ENCODE measurements at regions not wholly inside any gene's neighbourhood (a gene's known extent, or its start where the extent isn't known, plus 50 kb on each side); places are given as distances from the start of the nearest gene placed in this dataset.

DNA sequence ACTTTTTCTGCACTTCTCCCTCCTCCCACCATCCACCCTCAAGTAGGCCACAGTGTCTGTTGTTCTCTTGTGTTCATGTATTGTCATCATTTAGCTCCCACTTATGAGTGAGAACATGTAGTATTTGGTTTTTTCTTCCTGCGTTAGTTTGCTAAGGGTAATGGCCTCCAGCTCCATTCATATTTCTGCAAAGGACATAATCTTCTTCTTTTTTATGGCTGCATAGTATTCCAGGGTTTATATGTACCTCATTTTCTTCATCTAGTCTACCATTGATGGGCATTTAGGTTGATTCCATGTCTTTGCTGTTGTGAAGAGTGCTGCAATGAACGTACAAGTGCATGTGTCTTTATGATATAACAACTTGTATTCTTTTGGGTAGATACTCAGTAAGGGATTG, 230.4 kb downstream of the ARL4A start:
- 93% methylated on average over 2 of the region's 2 CpGs for WGBS
- Histone ChIP-seq H3K4me1 (ENCODE audit: control insufficient read depth in 4 of 4, insufficient read depth in 4 of 4, low read length in 3 of 4) (no peaks in the 10 kb centered on the region), H3K27me3 (ENCODE audit: control insufficient read depth in 4 of 4, insufficient read depth in 4 of 4, low read length in 3 of 4) (no peaks in the 10 kb centered on the region), H3K36me3 (ENCODE audit: control insufficient read depth in 4 of 4, insufficient read depth in 3 of 4, low read depth in 1 of 4, low read length in 3 of 4) (no peaks in the 10 kb centered on the region), H3K9me3 (ENCODE audit: control insufficient read depth in 4 of 4, low read length in 3 of 4) (no peaks in the 10 kb centered on the region), H3K4me3 (ENCODE audit: low read depth in 1 of 3, low read length in 3 of 3) (no peak overlapping the region), H3K27ac (ENCODE audit: low read depth in 1 of 2, low read length in 2 of 2) (no peak overlapping the region), H3K9ac (ENCODE audit: low read depth in 1 of 2, low read length in 2 of 2) (no peak overlapping the region)
- TF ChIP-seq SP1 (IDR thresholded peaks at IDR 0.05) (no peak), NR2F2 (IDR thresholded peaks at IDR 0.05) (no peak), ATF3 (IDR thresholded peaks at IDR 0.05) (no peak), EGR1 (IDR thresholded peaks at IDR 0.05; ENCODE audit: low read depth in 2 of 2) (no peak), JUND (IDR thresholded peaks at IDR 0.05) (no peak), GABPA (IDR thresholded peaks at IDR 0.05 in 1 of 2, conservative IDR thresholded peaks at IDR 0.05 in 1 of 2) (no peak), FOXA1 (IDR thresholded peaks at IDR 0.05) (no peak), ZBTB33 (IDR thresholded peaks at IDR 0.05) (no peak), TAF1 (conservative IDR thresholded peaks at IDR 0.05) (no peak), YY1 (IDR thresholded peaks at IDR 0.05) (no peak), RXRA (IDR thresholded peaks at IDR 0.05) (no peak), HNF4A (conservative IDR thresholded peaks at IDR 0.05) (no peak), RAD21 (IDR thresholded peaks at IDR 0.05) (no peak), FOXA2 (IDR thresholded peaks at IDR 0.05) (no peak), HNF4G (IDR thresholded peaks at IDR 0.05) (no peak)
- TF ChIP-seq, protein P1, sequence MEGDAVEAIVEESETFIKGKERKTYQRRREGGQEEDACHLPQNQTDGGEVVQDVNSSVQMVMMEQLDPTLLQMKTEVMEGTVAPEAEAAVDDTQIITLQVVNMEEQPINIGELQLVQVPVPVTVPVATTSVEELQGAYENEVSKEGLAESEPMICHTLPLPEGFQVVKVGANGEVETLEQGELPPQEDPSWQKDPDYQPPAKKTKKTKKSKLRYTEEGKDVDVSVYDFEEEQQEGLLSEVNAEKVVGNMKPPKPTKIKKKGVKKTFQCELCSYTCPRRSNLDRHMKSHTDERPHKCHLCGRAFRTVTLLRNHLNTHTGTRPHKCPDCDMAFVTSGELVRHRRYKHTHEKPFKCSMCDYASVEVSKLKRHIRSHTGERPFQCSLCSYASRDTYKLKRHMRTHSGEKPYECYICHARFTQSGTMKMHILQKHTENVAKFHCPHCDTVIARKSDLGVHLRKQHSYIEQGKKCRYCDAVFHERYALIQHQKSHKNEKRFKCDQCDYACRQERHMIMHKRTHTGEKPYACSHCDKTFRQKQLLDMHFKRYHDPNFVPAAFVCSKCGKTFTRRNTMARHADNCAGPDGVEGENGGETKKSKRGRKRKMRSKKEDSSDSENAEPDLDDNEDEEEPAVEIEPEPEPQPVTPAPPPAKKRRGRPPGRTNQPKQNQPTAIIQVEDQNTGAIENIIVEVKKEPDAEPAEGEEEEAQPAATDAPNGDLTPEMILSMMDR (IDR thresholded peaks at IDR 0.05; ENCODE audit: low read depth, low read length, missing input control): no peak
- TF ChIP-seq, protein P2, sequence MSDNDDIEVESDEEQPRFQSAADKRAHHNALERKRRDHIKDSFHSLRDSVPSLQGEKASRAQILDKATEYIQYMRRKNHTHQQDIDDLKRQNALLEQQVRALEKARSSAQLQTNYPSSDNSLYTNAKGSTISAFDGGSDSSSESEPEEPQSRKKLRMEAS (IDR thresholded peaks at IDR 0.05): no peak
- TF ChIP-seq, protein P3, sequence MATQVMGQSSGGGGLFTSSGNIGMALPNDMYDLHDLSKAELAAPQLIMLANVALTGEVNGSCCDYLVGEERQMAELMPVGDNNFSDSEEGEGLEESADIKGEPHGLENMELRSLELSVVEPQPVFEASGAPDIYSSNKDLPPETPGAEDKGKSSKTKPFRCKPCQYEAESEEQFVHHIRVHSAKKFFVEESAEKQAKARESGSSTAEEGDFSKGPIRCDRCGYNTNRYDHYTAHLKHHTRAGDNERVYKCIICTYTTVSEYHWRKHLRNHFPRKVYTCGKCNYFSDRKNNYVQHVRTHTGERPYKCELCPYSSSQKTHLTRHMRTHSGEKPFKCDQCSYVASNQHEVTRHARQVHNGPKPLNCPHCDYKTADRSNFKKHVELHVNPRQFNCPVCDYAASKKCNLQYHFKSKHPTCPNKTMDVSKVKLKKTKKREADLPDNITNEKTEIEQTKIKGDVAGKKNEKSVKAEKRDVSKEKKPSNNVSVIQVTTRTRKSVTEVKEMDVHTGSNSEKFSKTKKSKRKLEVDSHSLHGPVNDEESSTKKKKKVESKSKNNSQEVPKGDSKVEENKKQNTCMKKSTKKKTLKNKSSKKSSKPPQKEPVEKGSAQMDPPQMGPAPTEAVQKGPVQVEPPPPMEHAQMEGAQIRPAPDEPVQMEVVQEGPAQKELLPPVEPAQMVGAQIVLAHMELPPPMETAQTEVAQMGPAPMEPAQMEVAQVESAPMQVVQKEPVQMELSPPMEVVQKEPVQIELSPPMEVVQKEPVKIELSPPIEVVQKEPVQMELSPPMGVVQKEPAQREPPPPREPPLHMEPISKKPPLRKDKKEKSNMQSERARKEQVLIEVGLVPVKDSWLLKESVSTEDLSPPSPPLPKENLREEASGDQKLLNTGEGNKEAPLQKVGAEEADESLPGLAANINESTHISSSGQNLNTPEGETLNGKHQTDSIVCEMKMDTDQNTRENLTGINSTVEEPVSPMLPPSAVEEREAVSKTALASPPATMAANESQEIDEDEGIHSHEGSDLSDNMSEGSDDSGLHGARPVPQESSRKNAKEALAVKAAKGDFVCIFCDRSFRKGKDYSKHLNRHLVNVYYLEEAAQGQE (IDR thresholded peaks at IDR 0.05): no peak
- no peak for DNase-seq (ENCODE audit: low spot score)

All from liver (tissue), 8 donors.